WTC11 (cell line): ENCODE measurements at regions not wholly inside any gene's neighbourhood (a gene's known extent, or its start where the extent isn't known, plus 50 kb on each side); places are given as distances from the start of the nearest gene placed in this dataset.

Experiments used
- ATAC-seq: fragments of 200-7000 bp; cut with Tn5 transposase; 2 replicates; pipeline ENCODE4 v1.10.0; 2021; ENCODE audit warnings: mild to moderate bottlenecking, moderate library complexity
- CTCF ChIA-PET: fragments of 300-600 bp; sonication (Branson Sonifier 250); formaldehyde crosslinking; loops from one replicate; lab custom pipeline; 2021; ENCODE audit warnings: antibody characterized with exemption; lab: Charles Lee
- POLR2A ChIA-PET: fragments of 350-600 bp; sonication (Branson Sonifier 250); formaldehyde crosslinking; loops from one replicate; lab custom pipeline; 2021; ENCODE audit warnings: antibody characterized with exemption; lab: Charles Lee
- DNase-seq: peaks from one replicate; pipeline ENCODE4 v3.0.0; 2021; ENCODE audit warnings: low spot score
- H3K27ac Mint-ChIP-seq: 2 replicates; pipeline ENCODE4 v1.8.0; 2021; ENCODE audit warnings: mixed read lengths
- H3K27me3 Mint-ChIP-seq: 2 replicates; pipeline ENCODE4 v1.8.0; 2021; ENCODE audit warnings: low read depth, mild to moderate bottlenecking, moderate library complexity, mixed read lengths
- H3K36me3 Mint-ChIP-seq: 2 replicates; pipeline ENCODE4 v1.8.0; 2021; ENCODE audit warnings: mixed read lengths
- H3K4me1 Mint-ChIP-seq: 2 replicates; pipeline ENCODE4 v1.8.0; 2022; ENCODE audit warnings: mixed read lengths
- H3K4me3 Mint-ChIP-seq: 2 replicates; pipeline ENCODE4 v1.8.0; 2021; ENCODE audit warnings: mild to moderate bottlenecking, moderate library complexity, mixed read lengths
- H3K9me3 Mint-ChIP-seq: 2 replicates; pipeline ENCODE4 v1.8.0; 2021; ENCODE audit warnings: mixed read lengths
- AFF4 ChIP-seq: sonication (generic); formaldehyde crosslinking; IDR thresholded peaks from 2 replicates; pipeline ENCODE4 v1.8.1; 2023; ENCODE audit warnings: mild to moderate bottlenecking, missing genetic modification reagents, borderline replicate concordance
- ATF6 ChIP-seq: sonication (generic); formaldehyde crosslinking; IDR thresholded peaks from 2 replicates; pipeline ENCODE4 v1.8.1; 2023; ENCODE audit warnings: mild to moderate bottlenecking, missing genetic modification reagents
- CDX4 ChIP-seq: fragments of 250-450 bp; sonication (Bioruptor Pico); IDR thresholded peaks from 2 replicates; pipeline ENCODE4 v1.9.0; 2021; ENCODE audit warnings: moderate library complexity, mild to moderate bottlenecking, inconsistent platforms, borderline replicate concordance
- ELF4 ChIP-seq: sonication (generic); formaldehyde crosslinking; IDR thresholded peaks from 2 replicates; pipeline ENCODE4 v1.8.1; 2022; ENCODE audit warnings: low read depth, mild to moderate bottlenecking, moderate library complexity, missing genetic modification reagents
- ETV6 ChIP-seq: sonication (generic); formaldehyde crosslinking; IDR thresholded peaks from 2 replicates; pipeline ENCODE4 v1.8.1; 2022; ENCODE audit warnings: mild to moderate bottlenecking, missing genetic modification reagents
- FOXK1 ChIP-seq: sonication (generic); formaldehyde crosslinking; IDR thresholded peaks from 2 replicates; pipeline ENCODE4 v1.8.0; 2022; ENCODE audit warnings: mild to moderate bottlenecking, moderate library complexity, missing genetic modification reagents
- GRHL2 ChIP-seq: fragments of 250-450 bp; sonication (Bioruptor Pico); IDR thresholded peaks from 2 replicates; pipeline ENCODE4 v1.8.0; 2022; ENCODE audit warnings: mild to moderate bottlenecking, moderate library complexity; ENCODE audit not compliant: insufficient replicate concordance, severe bottlenecking
- HMGXB4 ChIP-seq: sonication (generic); formaldehyde crosslinking; IDR thresholded peaks from 2 replicates; pipeline ENCODE4 v1.8.1; 2023; ENCODE audit warnings: mild to moderate bottlenecking, moderate library complexity, missing genetic modification reagents
- MXD4 ChIP-seq: fragments of 250-450 bp; sonication (Bioruptor Pico); IDR thresholded peaks from 2 replicates; pipeline ENCODE4 v1.8.0; 2021; ENCODE audit warnings: mild to moderate bottlenecking, moderate library complexity, borderline replicate concordance
- NFATC4 ChIP-seq: fragments of 250-450 bp; sonication (Bioruptor Pico); IDR thresholded peaks from 2 replicates; pipeline ENCODE4 v1.9.0; 2021; ENCODE audit warnings: mild to moderate bottlenecking
- PREB ChIP-seq: sonication (generic); formaldehyde crosslinking; IDR thresholded peaks from 2 replicates; pipeline ENCODE4 v1.8.1; 2022; ENCODE audit warnings: mild to moderate bottlenecking, missing genetic modification reagents, moderate library complexity, borderline replicate concordance
- PRRX2 ChIP-seq: fragments of 250-450 bp; sonication (Bioruptor Pico); IDR thresholded peaks from 2 replicates; pipeline ENCODE4 v1.8.0; 2021; ENCODE audit warnings: mild to moderate bottlenecking
- SMAD3 ChIP-seq: sonication (generic); formaldehyde crosslinking; IDR thresholded peaks from 2 replicates; pipeline ENCODE4 v1.8.0; 2022; ENCODE audit warnings: missing genetic modification reagents, mild to moderate bottlenecking, borderline replicate concordance
- SMAD4 ChIP-seq: sonication (generic); formaldehyde crosslinking; IDR thresholded peaks from 2 replicates; pipeline ENCODE4 v1.8.0; 2022; ENCODE audit warnings: mild to moderate bottlenecking, missing genetic modification reagents
- SOX15 ChIP-seq: fragments of 250-450 bp; sonication (Bioruptor Pico); IDR thresholded peaks from 2 replicates; pipeline ENCODE4 v1.9.0; 2021; ENCODE audit warnings: mild to moderate bottlenecking
- TCF7 ChIP-seq: sonication (generic); formaldehyde crosslinking; IDR thresholded peaks from 2 replicates; pipeline ENCODE4 v1.8.0; 2022; ENCODE audit warnings: mild to moderate bottlenecking, low read depth, missing genetic modification reagents, moderate library complexity
- USF2 ChIP-seq: sonication (generic); formaldehyde crosslinking; IDR thresholded peaks from 2 replicates; pipeline ENCODE4 v1.8.1; 2023; ENCODE audit warnings: mild to moderate bottlenecking, missing genetic modification reagents, moderate library complexity
- ZNF121 ChIP-seq: sonication (generic); formaldehyde crosslinking; IDR thresholded peaks from 2 replicates; pipeline ENCODE4 v1.8.0; 2023; ENCODE audit warnings: missing genetic modification reagents
- ZNF219 ChIP-seq: sonication (generic); formaldehyde crosslinking; IDR thresholded peaks from 2 replicates; pipeline ENCODE4 v1.8.0; 2023; ENCODE audit warnings: missing genetic modification reagents, mild to moderate bottlenecking, borderline replicate concordance
- ZNF416 ChIP-seq: fragments of 250-450 bp; sonication (Bioruptor Pico); IDR thresholded peaks from 2 replicates; pipeline ENCODE4 v1.9.0; 2021; ENCODE audit warnings: mild to moderate bottlenecking, inconsistent platforms

GRCh38 chr3:59264366-59264765, 214.5 kb upstream of the CFAP20DC start (continued):
- no peak for TF ChIP-seq ATF6 (CRISPR knock-in tag)
- TF ChIP-seq, all 79 proteins: peak for 0

GRCh38 chr3:59263152-59263551, 213.3 kb upstream of the CFAP20DC start:
- Mint-ChIP-seq H3K4me1 (peaks cover 3% of the 10 kb centered on the region), H3K36me3 (peaks cover 6% of the 10 kb centered on the region), H3K27ac (no peak overlapping the region), H3K9me3 (peaks cover 17% of the 10 kb centered on the region), H3K27me3 (no peaks in the 10 kb centered on the region), H3K4me3 (no peak overlapping the region)
- no peak for TF ChIP-seq ZNF416 (CRISPR knock-in tag)
- no peak for TF ChIP-seq AFF4 (CRISPR knock-in tag)
- no peak for TF ChIP-seq MXD4 (CRISPR knock-in tag)
- TF ChIP-seq CDX4 (CRISPR knock-in tag) = no peak
- TF ChIP-seq ELF4 (CRISPR knock-in tag) = no peak
- TF ChIP-seq ZNF121 (CRISPR knock-in tag) = no peak
- no peak for DNase-seq
- ATAC-seq = no peak
- ChIA-PET POLR2A (no interaction called here), CTCF (no interaction called here)

GRCh38 chr3:59262076-59262498, 212.3 kb upstream of the CFAP20DC start:
- peaks cover 6% of the 10 kb centered on the region for H3K36me3 Mint-ChIP-seq
- no peak overlapping the region for H3K27ac Mint-ChIP-seq
- CTCF ChIA-PET = no interaction called here
- H3K4me1 Mint-ChIP-seq = peaks cover 3% of the 10 kb centered on the region
- H3K4me3 Mint-ChIP-seq = no peak overlapping the region
- ATAC-seq = no peak
- no peaks in the 10 kb centered on the region for H3K27me3 Mint-ChIP-seq
- DNase-seq = no peak
- POLR2A ChIA-PET = no interaction called here
- TF ChIP-seq TCF7 (CRISPR knock-in tag) (no peak), ETV6 (CRISPR knock-in tag) (no peak), FOXK1 (CRISPR knock-in tag) (no peak), HMGXB4 (CRISPR knock-in tag) (no peak)
- H3K9me3 Mint-ChIP-seq = peaks cover 17% of the 10 kb centered on the region

GRCh38 chr3:59261009-59261408, 211.2 kb upstream of the CFAP20DC start:
- peaks cover 3% of the 10 kb centered on the region for H3K4me1 Mint-ChIP-seq
- DNase-seq (no peak), ATAC-seq (no peak)
- ChIA-PET CTCF (no interaction called here), POLR2A (no interaction called here)
- peaks cover 6% of the 10 kb centered on the region for H3K36me3 Mint-ChIP-seq
- H3K9me3 Mint-ChIP-seq = peaks cover 17% of the 10 kb centered on the region
- H3K27ac Mint-ChIP-seq = no peak overlapping the region
- H3K27me3 Mint-ChIP-seq = no peaks in the 10 kb centered on the region
- H3K4me3 Mint-ChIP-seq = no peak overlapping the region
- TF ChIP-seq PRRX2 (CRISPR knock-in tag) = no peak
- TF ChIP-seq TCF7 (CRISPR knock-in tag) = no peak
- TF ChIP-seq SOX15 (CRISPR knock-in tag) = no peak
- TF ChIP-seq SMAD3 = no peak
- no peak for TF ChIP-seq PREB (CRISPR knock-in tag)
- no peak for TF ChIP-seq GRHL2
- no peak for TF ChIP-seq ZNF219
- TF ChIP-seq MXD4 (CRISPR knock-in tag) = no peak
- TF ChIP-seq USF2 (CRISPR knock-in tag) = no peak
- no peak for TF ChIP-seq SMAD4 (CRISPR knock-in tag)
- no peak for TF ChIP-seq CDX4 (CRISPR knock-in tag)
- no peak for TF ChIP-seq NFATC4 (CRISPR knock-in tag)
